ENCODE measurements at regions not wholly inside any gene's neighbourhood (a gene's known extent, or its start where the extent isn't known, plus 50 kb on each side); places are given as distances from the start of the nearest gene placed in this dataset.

- no peak overlapping the region for H3K4me3 ChIP-seq (ENCODE audit: control insufficient read depth, low read depth, low read length)
- no peak for DNase-seq (ENCODE audit: low read depth)
- TF ChIP-seq, protein P1, sequence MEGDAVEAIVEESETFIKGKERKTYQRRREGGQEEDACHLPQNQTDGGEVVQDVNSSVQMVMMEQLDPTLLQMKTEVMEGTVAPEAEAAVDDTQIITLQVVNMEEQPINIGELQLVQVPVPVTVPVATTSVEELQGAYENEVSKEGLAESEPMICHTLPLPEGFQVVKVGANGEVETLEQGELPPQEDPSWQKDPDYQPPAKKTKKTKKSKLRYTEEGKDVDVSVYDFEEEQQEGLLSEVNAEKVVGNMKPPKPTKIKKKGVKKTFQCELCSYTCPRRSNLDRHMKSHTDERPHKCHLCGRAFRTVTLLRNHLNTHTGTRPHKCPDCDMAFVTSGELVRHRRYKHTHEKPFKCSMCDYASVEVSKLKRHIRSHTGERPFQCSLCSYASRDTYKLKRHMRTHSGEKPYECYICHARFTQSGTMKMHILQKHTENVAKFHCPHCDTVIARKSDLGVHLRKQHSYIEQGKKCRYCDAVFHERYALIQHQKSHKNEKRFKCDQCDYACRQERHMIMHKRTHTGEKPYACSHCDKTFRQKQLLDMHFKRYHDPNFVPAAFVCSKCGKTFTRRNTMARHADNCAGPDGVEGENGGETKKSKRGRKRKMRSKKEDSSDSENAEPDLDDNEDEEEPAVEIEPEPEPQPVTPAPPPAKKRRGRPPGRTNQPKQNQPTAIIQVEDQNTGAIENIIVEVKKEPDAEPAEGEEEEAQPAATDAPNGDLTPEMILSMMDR (IDR thresholded peaks at IDR 0.05; ENCODE audit: control insufficient read depth, insufficient read depth, low read depth, low read length, missing control alignments): no peak
Measured at GRCh38 chr20:40320517-40321011, 368.5 kb downstream of the MAFB start.

DNA sequence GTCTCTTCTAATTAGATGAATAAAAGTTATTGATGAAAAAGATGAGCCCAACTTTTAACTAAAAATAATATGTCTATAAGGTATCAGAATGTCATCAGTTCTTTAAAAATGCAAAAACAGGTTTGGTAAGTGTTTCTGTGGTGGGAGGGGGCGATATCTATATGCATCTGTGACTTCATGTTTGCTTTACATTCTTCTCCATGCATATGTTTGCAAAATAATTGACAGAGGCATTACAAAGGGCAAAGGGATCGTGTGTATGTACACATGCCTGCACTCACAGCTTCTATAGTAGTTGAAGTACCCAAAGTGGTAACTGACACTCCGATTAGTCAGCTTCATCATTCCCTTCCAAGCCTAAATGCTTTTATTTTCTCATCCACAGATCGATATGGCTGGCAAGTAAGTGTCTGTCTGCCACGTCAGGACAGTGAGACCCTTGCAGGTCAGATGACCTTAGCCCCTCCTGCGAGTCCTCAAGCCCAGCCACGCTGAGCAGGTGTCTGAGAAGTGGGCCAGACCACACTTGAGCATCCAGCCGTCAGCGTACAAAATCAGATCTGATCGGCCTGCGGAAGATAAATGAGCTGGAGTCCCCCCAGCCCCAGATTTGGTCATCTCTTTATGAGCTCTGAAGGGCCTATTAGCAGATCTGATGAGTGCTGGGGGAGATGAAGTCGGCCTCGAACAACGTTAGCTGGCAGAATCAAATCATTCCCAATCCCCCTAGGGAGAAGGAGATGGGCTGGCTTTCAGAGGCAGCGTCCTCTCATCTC, 369.1 kb downstream of the MAFB start:
- no peak for DNase-seq (ENCODE audit: low read depth)
- no peak overlapping the region for H3K4me3 ChIP-seq (ENCODE audit: control insufficient read depth, low read depth, low read length)
- TF ChIP-seq, protein P1 (IDR thresholded peaks at IDR 0.05; ENCODE audit: control insufficient read depth, insufficient read depth, low read depth, low read length, missing control alignments): no peak

- TF ChIP-seq, protein P1 (IDR thresholded peaks at IDR 0.05; ENCODE audit: control insufficient read depth, insufficient read depth, low read depth, low read length, missing control alignments): no peak
- no peak overlapping the region for H3K4me3 ChIP-seq (ENCODE audit: control insufficient read depth, low read depth, low read length)
- DNase-seq (ENCODE audit: low read depth): no peak
Measured at GRCh38 chr20:40319056-40319455, 370.0 kb downstream of the MAFB start.

GRCh38 chr20:40317156-40317790, 371.8 kb downstream of the MAFB start:
- H3K4me3 ChIP-seq (ENCODE audit: control insufficient read depth, low read depth, low read length): no peak overlapping the region
- TF ChIP-seq, protein P1 (IDR thresholded peaks at IDR 0.05; ENCODE audit: control insufficient read depth, insufficient read depth, low read depth, low read length, missing control alignments): no peak
- no peak for DNase-seq (ENCODE audit: low read depth)

DNA sequence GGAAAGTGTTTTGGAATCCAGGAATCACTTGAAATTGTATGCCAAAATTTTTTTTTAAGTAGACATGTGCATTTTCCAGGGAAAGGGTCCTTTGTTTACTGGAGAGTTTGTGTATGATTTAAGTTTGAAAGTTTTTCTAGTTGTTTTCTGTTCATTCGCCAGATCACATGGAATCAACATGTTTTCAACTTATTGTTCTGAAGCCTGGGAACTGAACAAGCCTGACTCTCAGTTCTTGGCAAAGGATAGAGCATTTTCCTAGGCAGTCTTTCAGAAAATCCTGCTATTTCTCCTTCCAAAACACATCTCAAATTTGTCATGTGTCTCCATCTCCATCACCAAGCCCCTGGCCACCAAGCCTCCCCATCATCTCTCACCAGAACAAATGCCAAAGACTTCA, 374.8 kb downstream of the MAFB start:
- TF ChIP-seq, protein P1 (IDR thresholded peaks at IDR 0.05; ENCODE audit: control insufficient read depth, insufficient read depth, low read depth, low read length, missing control alignments): no peak
- no peak for DNase-seq (ENCODE audit: low read depth)
- no peak overlapping the region for H3K4me3 ChIP-seq (ENCODE audit: control insufficient read depth, low read depth, low read length)

DNA sequence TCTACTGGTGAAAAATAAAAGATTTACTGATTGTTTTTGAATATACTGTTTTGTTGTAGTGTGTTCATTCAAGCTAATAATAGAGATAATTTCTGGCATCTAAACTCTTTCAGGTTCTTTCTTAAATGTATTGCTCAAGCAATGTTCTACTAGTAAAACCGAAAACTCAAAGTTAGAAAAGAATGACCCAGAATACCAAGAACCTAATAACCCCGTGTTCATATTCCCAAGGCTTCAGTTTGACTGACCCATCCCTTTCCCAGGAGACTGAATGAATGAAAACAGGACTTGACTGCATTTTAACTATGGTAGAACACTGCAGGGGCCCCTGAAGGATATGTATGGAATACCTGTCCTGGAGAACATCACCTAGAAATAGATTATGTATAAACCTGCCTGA, 375.3 kb downstream of the MAFB start:
- TF ChIP-seq, protein P1 (IDR thresholded peaks at IDR 0.05; ENCODE audit: control insufficient read depth, insufficient read depth, low read depth, low read length, missing control alignments): no peak
- DNase-seq (ENCODE audit: low read depth): no peak
- H3K4me3 ChIP-seq (ENCODE audit: control insufficient read depth, low read depth, low read length): no peak overlapping the region
